HG03103 (cell line): ENCODE measurements at regions not wholly inside any gene's neighbourhood (a gene's known extent, or its start where the extent isn't known, plus 50 kb on each side); places are given as distances from the start of the nearest gene placed in this dataset.

Source experiments
- ATAC-seq: cut with Tn5 transposase; IDR thresholded peaks from one replicate; pipeline ENCODE4 v1.9.1; 2021; ENCODE audit warnings: low read depth; ENCODE audit not compliant: unreplicated experiment

GRCh38 chr4:62927574-62927973 lies 1481.7 kb downstream of the TECRL start:
- no peak for ATAC-seq

- ATAC-seq: no peak
Measured at GRCh38 chr4:62923783-62924182, 1485.5 kb downstream of the TECRL start.

GRCh38 chr4:62917649-62918048 lies 1491.6 kb downstream of the TECRL start:
- ATAC-seq: no peak

GRCh38 chr4:62914758-62915157 lies 1494.5 kb downstream of the TECRL start:
- ATAC-seq: no peak

- no peak for ATAC-seq
Measured at GRCh38 chr4:62913065-62913464, 1496.2 kb downstream of the TECRL start.

GRCh38 chr4:62912531-62912930 lies 1496.7 kb downstream of the TECRL start:
- ATAC-seq: no peak

GRCh38 chr4:62909238-62909637 lies 1500.0 kb downstream of the TECRL start:
- no peak for ATAC-seq

- no peak for ATAC-seq
Measured at GRCh38 chr4:62901101-62901500, 1508.1 kb downstream of the TECRL start.

GRCh38 chr4:62899646-62900364 lies 1509.4 kb downstream of the TECRL start:
- ATAC-seq: no peak

GRCh38 chr4:62898115-62898514 lies 1511.1 kb downstream of the TECRL start:
- no peak for ATAC-seq

GRCh38 chr4:62896721-62897120 lies 1512.5 kb downstream of the TECRL start:
- ATAC-seq: no peak

- ATAC-seq: no peak
Measured at GRCh38 chr4:62881901-62882300, 1527.3 kb downstream of the TECRL start.

GRCh38 chr4:62881210-62881609 lies 1528.0 kb downstream of the TECRL start:
- ATAC-seq: no peak

GRCh38 chr4:62872856-62873255 lies 1536.4 kb downstream of the TECRL start:
- no peak for ATAC-seq

- ATAC-seq: no peak
Measured at GRCh38 chr4:62871078-62871477, 1538.2 kb downstream of the TECRL start.

GRCh38 chr4:62870451-62870850 lies 1538.8 kb downstream of the TECRL start:
- no peak for ATAC-seq

GRCh38 chr4:62865261-62865660 lies 1544.0 kb downstream of the TECRL start:
- ATAC-seq: no peak

- ATAC-seq: no peak
Measured at GRCh38 chr4:62849696-62850095, 1559.6 kb downstream of the TECRL start.

- no peak for ATAC-seq
Measured at GRCh38 chr4:62835631-62836030, 1573.6 kb downstream of the TECRL start.

GRCh38 chr4:62822306-62822705 lies 1586.9 kb downstream of the TECRL start:
- no peak for ATAC-seq

GRCh38 chr4:62816566-62816965 lies 1592.7 kb downstream of the TECRL start:
- no peak for ATAC-seq

GRCh38 chr4:62814510-62815047 lies 1594.7 kb downstream of the TECRL start:
- ATAC-seq: no peak

- no peak for ATAC-seq
Measured at GRCh38 chr4:62806816-62807215, 1602.4 kb downstream of the TECRL start.
